Fibroblast of peridontal ligament (primary cell): ENCODE measurements at regions not wholly inside any gene's neighbourhood (a gene's known extent, or its start where the extent isn't known, plus 50 kb on each side); places are given as distances from the start of the nearest gene placed in this dataset.
"Not testable (repeated sequence)": the region's sequence is repeated elsewhere in the genome, so short reads cannot be mapped to it uniquely, and the experiment has no call there.

Experiments
- DNase-seq: peaks from one replicate; pipeline ENCODE4 v3.0.0-alpha.2; 2010; ENCODE audit errors: extremely low read depth

DNA sequence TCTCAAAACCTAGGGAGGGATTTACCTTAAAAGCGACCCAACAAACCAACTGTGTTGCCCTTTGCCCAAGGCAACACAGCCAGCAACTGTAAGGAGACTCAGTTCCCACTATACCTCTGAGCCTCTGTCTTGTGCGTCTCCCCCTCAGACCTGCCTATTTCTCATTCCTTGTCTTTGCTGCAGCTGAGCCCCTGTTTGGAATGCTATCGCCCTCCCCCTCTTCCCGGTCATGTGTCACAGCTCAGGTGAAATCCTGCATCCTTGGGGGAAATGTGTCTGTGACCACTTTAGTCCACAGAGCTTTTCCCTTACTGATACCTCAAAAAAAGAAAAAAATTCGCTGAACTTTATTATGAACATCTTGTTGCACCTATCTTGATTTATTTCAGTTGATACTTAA, 52.0 kb upstream of the LRIG1 start:
- no peak for DNase-seq

DNA sequence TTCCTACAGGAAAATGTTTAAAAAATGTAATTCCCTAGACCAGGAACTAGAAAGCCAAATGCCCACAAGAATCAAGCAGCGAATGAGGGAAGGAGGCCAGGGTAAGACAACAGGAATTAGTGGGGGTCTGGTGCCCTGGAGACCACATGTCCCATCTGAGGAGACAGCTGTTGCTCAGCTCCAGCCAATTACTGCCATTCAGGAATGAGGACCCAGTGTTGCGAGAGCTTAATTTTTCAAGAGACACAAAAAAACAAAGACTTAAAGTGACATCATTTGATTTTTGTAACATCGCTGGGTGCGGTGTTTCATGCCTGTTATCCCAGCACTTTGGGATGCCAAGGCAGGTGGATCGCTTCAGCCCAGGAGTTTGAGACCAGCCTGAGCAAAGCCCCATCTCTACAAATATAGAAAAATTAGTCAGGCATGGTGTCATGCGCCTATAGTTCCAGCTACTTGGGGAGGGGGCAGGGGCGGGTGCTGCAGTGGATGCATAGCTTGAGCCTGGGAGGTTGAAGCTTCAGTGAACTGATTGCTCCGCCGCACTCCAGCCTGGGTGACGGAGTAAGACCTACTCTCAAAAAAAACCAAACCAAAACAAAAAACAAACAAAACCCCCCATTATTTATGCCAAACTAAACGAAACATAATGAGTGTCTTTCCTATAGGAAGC, 52.8 kb upstream of the LRIG1 start:
- DNase-seq, result no peak

DNA sequence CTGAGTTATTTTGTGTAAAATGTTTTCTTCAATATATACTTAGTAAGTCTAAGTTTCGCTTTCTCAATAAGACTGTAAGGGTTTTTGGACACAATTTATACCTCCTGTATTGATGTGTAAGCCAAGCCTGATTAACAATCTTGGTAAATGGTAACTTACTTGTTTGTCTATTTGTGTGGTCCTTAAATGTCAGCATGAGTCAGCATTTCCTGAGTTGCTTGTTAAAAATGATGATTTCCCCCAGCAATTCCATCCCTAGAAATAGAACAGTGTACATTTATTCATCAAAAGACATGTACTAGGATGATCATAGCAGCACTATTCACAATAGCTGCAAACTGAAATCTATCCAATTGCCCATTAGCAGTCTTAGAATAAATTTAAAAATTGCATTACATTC, 53.4 kb upstream of the LRIG1 start:
- peak; percentile 55 for DNase-seq

DNA sequence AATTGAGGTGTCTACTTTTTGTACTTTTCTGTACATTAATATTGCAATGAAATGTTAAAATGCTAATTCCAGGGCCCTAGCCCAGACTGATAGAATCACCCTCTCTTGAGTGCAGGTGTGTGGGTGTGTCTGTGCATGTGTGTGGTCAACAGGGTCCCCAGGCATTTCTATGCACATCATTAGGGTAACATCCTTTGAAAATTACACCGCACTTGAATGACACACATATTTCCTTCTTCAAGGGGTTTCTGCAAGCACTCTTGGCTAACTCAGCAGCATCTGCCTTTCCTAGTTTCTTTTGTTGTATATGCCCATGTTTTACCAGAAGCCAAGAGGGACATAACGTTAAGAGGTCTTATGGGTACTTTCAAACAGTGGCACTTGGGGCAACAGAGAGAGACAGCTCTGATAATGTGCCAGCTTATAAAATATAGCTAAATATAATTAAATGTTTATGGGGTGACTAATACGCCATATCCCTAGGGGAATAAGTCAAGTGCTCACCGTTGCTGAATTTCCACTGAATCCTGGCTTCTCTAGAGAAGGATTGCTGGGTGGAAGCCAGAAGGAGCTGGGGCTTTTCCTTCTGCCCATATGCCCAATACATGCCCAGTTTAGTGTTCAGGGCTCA, 54.5 kb upstream of the LRIG1 start:
- no peak for DNase-seq

DNA sequence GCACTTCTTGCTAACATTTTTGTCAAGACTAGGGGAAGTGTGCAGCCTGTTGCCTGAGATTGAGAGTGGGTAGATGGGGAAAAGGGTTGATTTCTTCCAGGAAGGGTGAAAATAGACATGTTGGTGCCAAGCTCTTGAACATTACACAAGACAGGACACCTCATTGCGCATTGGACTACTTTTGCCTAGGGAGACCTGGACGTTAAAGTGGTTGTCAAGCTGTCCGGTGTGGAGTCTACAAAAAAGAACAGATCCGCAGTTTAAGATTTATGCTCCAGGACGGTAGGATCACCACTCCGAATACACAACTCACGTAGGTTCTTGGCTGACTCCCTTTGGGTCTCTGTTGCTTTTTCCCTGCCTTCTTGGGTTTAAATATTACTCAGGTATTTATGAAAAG, 56.3 kb upstream of the LRIG1 start:
- DNase-seq, result no peak

DNA sequence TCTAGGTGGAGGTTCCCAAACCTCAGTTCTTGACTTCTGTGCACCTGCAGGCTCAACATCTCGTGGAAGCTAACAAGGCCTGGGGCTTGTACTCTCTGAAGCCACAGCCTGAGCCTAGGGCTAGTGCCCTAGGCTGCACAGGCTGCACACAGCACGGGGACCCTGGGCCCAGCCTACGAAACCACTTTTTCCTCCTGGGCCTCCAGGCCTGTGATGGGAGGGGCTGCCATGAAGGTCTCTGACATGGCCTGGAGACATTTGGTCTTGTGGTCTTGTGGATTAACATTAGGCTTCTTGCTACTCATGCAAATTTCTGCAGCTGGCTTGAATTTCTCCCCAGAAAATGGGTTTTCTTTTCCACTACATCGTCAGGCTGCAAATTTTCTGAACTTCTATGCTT, 59.1 kb upstream of the LRIG1 start:
- not testable (repeated sequence) for DNase-seq

DNA sequence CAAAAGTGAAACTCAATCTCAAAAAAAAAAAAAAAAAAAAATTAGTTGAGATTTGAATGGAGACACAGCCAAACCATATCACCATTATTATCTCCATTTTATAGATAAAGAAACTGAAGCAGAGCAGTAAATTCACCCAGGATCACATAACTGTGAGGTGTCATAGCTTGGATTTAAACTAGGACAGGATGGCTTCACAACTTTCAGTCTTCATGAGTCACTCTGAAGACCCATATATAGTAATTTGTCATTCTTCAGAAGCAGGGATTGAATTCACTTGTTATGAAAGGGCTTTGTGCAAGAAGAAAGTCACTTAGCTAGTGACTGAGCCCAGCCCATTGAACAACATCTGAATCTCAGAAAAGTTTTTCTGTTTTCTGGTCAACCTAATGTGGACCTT, 60.5 kb upstream of the LRIG1 start:
- DNase-seq, result peak; percentile 16

DNA sequence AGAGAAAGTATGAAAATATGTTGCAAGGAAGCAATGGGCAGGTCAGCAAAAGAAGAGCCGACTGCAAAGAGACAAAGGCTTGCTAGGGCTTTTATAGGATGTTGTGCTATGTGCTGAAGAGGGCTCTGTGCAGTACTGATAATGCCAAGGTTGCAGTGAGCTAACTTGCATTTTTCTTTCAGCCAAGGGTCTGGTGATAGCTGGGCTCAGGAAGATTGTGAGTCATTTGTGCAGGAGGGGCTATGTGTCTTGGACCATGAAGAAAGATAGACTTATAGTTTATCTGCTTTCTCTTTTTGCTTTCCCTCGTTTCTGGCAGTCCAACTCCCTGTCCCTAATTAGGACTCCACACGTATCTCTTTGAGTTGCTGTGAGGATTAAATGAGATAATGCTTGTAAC, 64.5 kb upstream of the LRIG1 start:
- no peak for DNase-seq

DNA sequence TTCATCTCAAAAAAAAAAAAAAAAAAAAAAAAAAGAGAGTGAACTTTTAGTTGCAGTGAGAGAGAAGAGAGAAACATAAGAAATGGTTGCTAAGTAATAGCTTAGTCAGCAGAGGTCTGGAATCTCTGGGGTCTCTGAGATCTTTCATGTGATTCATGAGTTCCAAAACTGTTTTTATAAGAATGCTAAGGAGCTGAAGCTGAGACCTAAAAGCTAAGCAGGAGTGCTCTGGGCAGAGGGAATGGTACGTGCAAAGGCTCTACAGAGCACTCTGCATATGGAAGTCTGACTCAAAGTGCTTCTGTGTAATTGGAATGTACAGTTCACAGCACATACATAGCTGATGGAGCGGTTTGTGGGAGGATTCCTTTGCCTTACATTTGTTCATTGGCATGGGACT, 66.3 kb upstream of the LRIG1 start:
- DNase-seq, result peak; percentile 86

DNA sequence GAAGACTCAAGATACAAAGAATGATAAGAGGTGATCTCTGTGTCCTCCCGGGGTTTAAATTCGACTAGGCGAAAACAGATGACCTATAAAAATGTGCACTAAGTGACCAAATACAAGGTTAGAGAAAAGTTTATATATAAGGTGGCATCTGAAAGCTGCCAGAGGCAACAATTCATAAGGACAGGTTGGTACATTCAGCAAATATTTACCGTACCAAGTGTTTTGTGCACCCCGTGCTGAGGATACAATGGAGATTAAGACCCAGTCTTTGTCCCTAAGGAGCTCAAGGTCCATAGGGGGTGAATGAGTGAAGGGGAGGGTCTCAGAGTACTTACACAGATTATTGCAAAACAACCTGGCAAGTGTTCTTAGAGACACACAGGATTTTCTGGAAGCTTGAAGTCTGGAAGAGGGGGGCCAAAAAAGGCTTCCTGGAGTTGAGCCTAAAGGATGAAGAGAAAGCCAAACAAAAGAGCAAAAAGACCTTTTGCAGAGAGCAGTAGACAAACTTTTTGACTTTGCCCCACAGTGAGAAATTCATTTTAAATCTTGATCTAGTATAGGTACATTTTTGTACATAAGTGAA, 71.4 kb upstream of the LRIG1 start:
- DNase-seq, result no peak

DNA sequence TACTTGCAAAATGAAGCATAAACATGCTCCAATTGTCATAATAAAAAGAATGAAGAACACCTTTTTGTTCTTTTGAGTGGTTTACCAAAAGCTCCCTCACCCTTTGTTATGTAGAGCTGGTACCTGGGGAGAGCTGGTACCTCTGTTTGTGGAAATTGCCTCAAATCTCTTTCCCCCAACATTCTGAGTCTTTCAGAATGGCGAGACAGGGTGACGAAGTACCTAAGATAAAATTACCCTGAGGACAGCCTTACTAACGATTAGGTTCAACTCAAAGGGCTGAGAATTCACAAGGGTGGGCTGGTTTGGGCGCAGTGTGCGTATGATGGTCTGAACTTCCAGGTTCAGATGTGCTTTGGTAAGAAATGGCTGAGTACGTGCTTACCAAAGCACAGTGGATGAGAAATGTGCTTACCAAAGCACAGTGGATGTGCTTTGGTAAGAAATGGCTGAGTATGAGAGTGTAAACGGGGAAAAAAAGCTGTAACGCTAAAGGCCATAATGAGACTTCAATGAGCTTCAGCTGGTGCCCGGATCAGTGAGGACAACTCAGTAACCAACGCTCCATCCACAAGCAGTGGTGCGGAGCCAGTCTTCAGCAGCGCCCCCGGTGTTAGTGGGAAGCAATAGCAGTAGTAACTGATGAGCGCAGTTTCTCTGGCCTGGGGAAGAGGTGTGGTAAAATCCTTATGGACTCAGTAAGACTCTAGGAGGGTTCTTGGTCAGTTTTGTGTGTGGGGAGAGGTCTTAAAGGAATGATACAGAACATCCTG, 72.3 kb upstream of the LRIG1 start:
- no peak for DNase-seq

DNA sequence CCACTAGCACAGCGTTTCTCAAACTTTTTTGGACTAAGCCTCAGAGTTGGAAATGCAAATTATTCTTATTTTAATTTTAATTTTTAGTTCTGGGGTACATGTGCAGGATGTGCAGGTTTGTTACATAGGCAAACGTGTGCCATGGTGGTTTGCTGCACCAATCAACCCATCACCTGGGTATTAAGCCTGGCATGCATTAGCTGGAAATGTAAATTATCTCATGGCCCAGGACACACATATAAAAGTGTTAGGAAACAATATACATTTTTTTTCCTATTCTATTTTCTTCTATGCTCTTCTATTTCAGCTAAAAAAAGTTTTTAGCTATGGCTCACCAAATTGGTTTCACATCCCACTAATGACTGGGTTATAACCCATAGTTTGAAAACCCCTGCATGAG, 73.3 kb upstream of the LRIG1 start:
- no peak for DNase-seq

DNA sequence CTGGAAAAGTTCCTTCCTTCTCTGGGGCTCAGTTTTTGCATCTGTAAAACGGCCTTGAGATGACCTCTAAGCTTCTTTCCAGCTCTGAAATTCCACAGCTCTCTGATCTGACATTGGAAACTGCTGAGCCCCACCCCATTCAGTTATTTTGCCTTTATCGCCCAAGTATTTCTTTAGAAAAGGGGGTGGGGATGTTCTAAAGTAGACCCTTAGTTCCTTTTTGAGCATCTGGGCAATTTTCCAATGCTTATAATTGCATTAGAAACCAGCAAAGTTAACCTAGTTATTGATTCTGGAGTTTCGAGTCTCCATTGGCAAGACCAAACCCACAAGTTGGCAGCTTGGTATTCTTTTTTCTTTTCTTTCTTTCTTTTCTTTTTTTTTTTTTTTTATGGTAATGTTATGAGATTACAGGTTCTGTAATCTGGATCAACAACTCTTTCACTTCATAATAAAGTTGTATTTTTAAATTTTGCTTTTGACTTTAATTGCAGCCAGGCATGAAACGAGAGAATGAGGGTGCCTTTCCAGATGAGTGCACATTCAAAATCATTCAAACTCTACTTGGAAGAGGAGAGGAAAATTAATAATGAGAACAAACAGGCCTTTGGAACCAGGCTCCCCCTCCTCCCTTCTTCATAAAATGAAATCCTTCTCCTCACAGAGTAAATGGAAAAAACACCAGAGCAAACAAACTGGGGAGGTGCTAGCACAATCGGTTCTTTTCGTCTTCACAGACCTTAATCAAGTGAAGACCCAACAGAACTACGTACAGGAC, 76.8 kb upstream of the LRIG1 start:
- DNase-seq, result no peak

DNA sequence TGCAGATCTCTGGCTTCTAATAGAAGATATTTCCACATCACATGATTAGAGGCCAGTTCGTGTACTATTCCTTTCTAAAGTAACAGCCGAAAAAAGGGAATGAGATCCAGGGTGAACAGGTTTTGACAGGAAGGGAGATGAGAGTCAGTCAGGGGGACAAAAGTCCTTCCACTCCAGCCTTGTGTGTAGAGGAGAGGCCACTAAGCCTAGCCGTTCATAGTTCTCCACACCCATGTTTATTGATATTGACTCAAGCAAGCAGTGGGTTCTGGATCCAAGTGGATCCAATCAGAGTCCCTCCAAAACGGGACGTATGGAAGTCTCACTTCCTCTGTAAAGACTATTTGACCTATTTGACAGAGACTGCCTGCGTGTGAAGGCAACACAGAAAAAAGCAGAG, 80.4 kb upstream of the LRIG1 start:
- DNase-seq, result no peak

DNA sequence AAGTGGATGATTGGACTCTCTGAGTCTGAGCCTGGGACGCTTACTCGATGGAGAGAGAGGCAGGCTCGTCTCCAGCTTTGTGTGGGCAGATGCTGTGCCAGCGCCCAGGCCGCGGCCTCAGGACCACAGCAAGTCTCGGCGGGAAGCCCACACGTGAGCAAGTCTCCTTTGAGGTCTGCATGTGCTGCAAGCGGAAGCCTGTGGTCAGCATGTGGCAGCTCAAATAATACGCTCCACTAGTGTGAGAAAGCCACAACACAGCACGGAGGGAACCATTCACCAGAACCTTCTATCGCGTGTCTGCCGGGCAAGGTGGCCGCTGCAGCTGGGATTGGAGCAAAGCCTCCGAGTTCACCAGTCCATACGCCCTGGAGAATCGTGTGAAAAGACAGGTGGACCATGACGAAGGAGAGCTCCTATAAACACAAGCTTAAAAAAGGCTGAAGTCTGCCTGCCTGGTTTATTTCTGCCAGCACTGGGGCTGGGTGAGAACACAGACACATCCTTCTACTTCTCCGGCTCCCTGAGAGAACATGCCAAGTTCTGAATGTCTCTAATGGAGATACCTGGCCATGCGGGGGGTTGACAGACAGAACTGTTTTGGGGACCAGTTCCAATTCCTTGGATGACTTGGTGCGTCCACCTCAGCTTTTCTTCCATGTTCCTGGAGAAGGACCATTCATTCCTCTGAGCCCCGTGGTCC, 82.0 kb upstream of the LRIG1 start:
- peak; percentile 85 for DNase-seq

DNA sequence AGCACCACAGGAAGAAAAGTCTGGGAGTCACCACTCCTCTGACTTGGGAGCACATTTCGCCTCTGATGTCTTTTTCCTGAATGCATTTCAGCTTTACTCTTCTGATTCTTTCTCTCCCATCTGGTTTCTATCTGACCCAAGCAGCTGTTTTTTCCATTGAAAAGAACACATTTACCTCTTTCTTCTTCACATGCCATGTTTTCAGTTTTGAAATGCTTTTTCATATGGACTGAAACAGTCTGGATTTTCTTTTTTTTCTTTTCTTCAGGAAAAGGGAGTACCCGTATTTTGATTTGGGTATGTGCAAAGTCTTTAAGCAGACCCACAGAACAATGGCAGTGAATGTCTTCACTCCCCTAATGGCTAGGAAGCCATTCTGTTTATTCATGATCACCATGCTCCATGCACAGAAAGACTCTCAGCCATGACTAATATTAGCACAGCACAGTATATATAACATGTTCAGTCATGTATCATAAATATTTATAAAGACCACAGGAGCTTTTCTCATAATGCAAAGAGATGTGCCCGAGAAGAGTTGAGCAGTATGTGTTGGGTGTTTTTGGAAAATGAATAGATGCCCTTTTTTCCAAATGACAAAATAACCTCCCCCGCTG, 82.7 kb upstream of the LRIG1 start:
- peak; percentile 22 for DNase-seq

DNA sequence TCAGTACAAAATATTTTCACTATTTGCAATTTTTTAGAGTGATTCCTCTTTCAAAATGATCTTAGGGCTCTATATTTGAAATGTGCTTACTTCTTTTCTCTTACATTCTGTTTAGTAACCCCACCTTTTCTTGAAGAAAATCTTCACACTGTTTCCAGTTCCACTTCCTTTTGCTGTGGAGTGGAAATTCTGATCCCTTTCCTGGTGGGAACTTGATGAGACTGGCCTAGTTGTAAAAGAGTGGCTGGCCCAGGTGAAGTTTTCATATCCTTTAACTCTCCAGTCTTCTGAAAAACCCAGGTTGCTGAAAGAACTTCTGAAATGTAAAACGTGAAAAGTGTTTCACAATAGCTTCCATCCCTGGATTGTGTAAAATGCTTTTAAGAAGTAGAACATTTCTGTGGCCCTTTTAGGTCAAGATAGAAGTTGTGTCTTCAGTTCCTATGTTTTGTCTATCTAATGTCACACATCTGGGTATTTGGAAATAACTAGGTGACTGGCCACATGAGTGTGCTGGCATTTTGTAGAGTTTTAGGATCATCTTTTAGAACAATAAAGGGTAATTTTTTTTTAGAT, 84.8 kb upstream of the LRIG1 start:
- no peak for DNase-seq

DNA sequence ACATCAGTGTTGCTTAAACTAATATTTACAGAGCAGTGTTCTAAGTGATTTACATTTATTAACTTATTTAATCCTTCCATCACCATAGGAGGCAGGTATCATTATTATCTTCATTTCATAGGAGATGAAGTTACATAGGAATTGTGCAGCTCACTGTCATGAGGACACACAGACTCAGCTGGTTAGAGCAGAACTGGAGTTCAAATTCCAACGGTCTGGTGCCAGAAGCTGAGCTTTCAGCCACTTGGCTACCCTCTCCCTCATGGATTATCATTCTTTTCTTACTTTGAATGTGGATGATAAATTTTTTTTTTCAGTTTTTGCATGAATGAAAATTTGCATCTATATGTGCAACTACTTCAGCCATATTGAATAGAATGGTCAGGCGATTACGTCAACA, 86.0 kb upstream of the LRIG1 start:
- no peak for DNase-seq

DNA sequence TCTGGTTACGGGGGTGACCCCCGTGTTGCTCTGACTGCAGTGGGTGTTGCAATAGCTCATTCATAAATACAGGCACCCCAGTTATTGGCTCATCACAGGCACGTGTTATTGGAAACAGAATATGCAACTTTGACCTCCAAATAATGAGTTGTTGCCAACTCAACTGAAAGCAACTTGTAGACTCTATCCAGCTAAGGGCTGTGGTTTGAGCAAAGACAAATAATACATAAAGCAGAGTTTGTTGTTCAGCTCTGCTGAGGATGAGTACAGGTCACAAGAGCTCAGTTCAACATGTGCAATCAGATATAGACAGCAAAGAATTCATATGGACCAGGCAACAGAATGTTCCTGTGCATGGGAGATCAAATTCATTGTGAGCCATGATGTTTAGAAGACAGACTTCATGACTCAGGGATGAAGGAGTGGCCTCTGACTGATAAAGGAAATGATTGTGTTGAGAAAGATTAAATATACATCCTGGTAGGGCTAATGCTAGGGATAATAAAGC, 87.6 kb upstream of the LRIG1 start:
- DNase-seq, result peak; percentile 28

DNA sequence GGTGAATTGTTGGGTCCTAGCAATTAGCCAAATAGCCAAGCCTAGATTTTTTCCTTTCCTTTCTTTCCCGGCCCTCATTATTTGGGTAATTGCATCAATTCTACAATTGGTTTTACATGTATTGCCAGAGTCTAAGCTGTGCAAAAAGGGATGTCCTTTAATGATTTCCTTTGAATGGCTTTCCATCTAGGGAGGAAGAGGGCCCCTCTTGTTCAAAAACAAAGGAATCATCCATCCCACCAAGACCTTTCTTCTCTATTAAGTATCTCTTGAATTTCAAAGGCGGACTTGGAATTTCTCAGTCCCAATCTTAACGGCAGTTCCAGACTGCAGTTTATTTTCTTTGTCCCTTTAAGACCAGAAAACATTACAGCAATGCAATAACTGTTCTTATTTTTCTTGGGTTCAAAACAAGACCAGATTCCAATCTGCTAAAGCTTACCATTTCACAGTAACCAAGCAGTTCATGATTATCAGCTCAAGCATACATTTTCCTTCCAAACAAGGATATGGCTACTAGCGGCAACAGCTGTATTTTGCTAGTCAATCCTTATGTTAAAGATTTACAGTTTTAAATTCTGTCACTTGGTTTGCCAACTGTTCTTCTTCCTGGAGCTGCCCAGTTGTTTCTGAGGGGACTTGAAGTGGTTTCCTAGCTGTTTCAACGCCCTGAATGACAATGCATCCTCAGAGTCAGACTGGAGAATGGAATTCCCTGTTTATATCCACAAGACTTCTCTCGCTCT, 91.4 kb upstream of the LRIG1 start:
- peak; percentile 11 for DNase-seq
